ENCODE measurements at regions not wholly inside any gene's neighbourhood (a gene's known extent, or its start where the extent isn't known, plus 50 kb on each side); places are given as distances from the start of the nearest gene placed in this dataset.

- no peaks in the 10 kb centered on the region for H3K36me3 ChIP-seq (replicated peaks in 1 of 2; ENCODE audit: control insufficient read depth in 1 of 2, insufficient read depth in 2 of 2, low read length in 2 of 2)
- no peak overlapping the region for H2AFZ ChIP-seq (ENCODE audit: low read length)
- peaks cover 0 to 1% of the 10 kb centered on the region in 2 experiments; a peak in 1 of 5 replicates for H3K27me3 ChIP-seq (ENCODE audit: control insufficient read depth in 1 of 2, insufficient read depth in 2 of 2, low read length in 2 of 2)
- no peak overlapping the region for H3K9ac ChIP-seq (ENCODE audit: insufficient read depth, low read depth, low read length)
- WGBS (ENCODE audit: low lambda C conversion rate), result 27% methylated on average over 5 of the region's 5 CpGs
- no peaks in the 10 kb centered on the region for H3K4me1 ChIP-seq (ENCODE audit: insufficient read depth, low read length)
- H4K20me1 ChIP-seq (ENCODE audit: insufficient read depth, low read length), result no peaks in the 10 kb centered on the region
- DNase-seq (ENCODE audit: low spot score) (no peak), ATAC-seq (no peak), FAIRE-seq (no peak)
- H3K9me3 ChIP-seq (ENCODE audit: low read length), result peaks cover 16% of the 10 kb centered on the region
- no peaks in the 10 kb centered on the region for H3K79me2 ChIP-seq (ENCODE audit: insufficient read depth, low read length)
- ChIA-PET POLR2A (no interaction called here), CTCF (ENCODE audit: low intra/inter-chr PET ratio, low total read pairs) (no interaction called here)
- in situ Hi-C loops (cut with HindIII; ENCODE audit: extremely low pct_ligation_motif_present, low pct_unique_long_range_greater_than_20kb), result no loop called here
- BruUV-seq (replicated peaks), result no TSS peak
- H3K4me3 ChIP-seq (replicated peaks in 1 of 3; ENCODE audit: insufficient read depth in 1 of 3, low read depth in 2 of 3, low read length in 3 of 3), result no peak overlapping the region
- TF ChIP-seq PITX1 (CRISPR knock-in tag; IDR thresholded peaks at IDR 0.05) (no peak), RBFOX2 (IDR thresholded peaks at IDR 0.05; ENCODE audit: low read depth, low read length) (no peak), POLR2AphosphoS5 (IDR thresholded peaks at IDR 0.05; ENCODE audit: low read depth, low read length) (no peak), FOXK2 (IDR thresholded peaks at IDR 0.05) (no peak), SP2 (CRISPR knock-in tag; IDR thresholded peaks at IDR 0.05) (no peak), SUZ12 (IDR thresholded peaks at IDR 0.05; ENCODE audit: low read depth, low read length) (no peak), ZNF883 (CRISPR knock-in tag; IDR thresholded peaks at IDR 0.05; ENCODE audit: not compliant biosample characterization) (no peak), ZNF296 (CRISPR knock-in tag; conservative IDR thresholded peaks at IDR 0.05) (no peak), ZBTB21 (CRISPR knock-in tag; IDR thresholded peaks at IDR 0.05) (no peak), ISX (CRISPR knock-in tag; conservative IDR thresholded peaks at IDR 0.05) (no peak), CBFB (CRISPR knock-in tag; IDR thresholded peaks at IDR 0.05) (no peak), ZNF709 (CRISPR knock-in tag; IDR thresholded peaks at IDR 0.05) (no peak)
- TF ChIP-seq, protein P1, sequence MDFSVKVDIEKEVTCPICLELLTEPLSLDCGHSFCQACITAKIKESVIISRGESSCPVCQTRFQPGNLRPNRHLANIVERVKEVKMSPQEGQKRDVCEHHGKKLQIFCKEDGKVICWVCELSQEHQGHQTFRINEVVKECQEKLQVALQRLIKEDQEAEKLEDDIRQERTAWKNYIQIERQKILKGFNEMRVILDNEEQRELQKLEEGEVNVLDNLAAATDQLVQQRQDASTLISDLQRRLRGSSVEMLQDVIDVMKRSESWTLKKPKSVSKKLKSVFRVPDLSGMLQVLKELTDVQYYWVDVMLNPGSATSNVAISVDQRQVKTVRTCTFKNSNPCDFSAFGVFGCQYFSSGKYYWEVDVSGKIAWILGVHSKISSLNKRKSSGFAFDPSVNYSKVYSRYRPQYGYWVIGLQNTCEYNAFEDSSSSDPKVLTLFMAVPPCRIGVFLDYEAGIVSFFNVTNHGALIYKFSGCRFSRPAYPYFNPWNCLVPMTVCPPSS (IDR thresholded peaks at IDR 0.05), result no peak
- TF ChIP-seq, protein P2, sequence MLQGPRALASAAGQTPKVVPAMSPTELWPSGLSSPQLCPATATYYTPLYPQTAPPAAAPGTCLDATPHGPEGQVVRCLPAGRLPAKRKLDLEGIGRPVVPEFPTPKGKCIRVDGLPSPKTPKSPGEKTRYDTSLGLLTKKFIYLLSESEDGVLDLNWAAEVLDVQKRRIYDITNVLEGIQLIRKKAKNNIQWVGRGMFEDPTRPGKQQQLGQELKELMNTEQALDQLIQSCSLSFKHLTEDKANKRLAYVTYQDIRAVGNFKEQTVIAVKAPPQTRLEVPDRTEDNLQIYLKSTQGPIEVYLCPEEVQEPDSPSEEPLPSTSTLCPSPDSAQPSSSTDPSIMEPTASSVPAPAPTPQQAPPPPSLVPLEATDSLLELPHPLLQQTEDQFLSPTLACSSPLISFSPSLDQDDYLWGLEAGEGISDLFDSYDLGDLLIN (CRISPR knock-in tag; IDR thresholded peaks at IDR 0.05; ENCODE audit: borderline replicate concordance), result no peak
- TF ChIP-seq, protein P3, sequence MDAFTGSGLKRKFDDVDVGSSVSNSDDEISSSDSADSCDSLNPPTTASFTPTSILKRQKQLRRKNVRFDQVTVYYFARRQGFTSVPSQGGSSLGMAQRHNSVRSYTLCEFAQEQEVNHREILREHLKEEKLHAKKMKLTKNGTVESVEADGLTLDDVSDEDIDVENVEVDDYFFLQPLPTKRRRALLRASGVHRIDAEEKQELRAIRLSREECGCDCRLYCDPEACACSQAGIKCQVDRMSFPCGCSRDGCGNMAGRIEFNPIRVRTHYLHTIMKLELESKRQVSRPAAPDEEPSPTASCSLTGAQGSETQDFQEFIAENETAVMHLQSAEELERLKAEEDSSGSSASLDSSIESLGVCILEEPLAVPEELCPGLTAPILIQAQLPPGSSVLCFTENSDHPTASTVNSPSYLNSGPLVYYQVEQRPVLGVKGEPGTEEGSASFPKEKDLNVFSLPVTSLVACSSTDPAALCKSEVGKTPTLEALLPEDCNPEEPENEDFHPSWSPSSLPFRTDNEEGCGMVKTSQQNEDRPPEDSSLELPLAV (CRISPR knock-in tag; conservative IDR thresholded peaks at IDR 0.05; ENCODE audit: low read depth), result no peak
- TF ChIP-seq, protein P4, sequence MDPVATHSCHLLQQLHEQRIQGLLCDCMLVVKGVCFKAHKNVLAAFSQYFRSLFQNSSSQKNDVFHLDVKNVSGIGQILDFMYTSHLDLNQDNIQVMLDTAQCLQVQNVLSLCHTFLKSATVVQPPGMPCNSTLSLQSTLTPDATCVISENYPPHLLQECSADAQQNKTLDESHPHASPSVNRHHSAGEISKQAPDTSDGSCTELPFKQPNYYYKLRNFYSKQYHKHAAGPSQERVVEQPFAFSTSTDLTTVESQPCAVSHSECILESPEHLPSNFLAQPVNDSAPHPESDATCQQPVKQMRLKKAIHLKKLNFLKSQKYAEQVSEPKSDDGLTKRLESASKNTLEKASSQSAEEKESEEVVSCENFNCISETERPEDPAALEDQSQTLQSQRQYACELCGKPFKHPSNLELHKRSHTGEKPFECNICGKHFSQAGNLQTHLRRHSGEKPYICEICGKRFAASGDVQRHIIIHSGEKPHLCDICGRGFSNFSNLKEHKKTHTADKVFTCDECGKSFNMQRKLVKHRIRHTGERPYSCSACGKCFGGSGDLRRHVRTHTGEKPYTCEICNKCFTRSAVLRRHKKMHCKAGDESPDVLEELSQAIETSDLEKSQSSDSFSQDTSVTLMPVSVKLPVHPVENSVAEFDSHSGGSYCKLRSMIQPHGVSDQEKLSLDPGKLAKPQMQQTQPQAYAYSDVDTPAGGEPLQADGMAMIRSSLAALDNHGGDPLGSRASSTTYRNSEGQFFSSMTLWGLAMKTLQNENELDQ (CRISPR knock-in tag; IDR thresholded peaks at IDR 0.05; ENCODE audit: borderline replicate concordance), result no peak
- H3K4me2 ChIP-seq (ENCODE audit: low read depth, low read length), result no peak overlapping the region
- H3K27ac ChIP-seq (ENCODE audit: extremely low read length, insufficient read depth, low read length), result no peak overlapping the region
- intact Hi-C loops (cut with micrococcal nuclease; ENCODE audit: unreplicated experiment), result no loop called here
These were observed 346.0 kb downstream of the PMP22 start for GRCh38 chr17:14919094-14919493.

All from HepG2 (cell line).